Small intestine (tissue), 7 donors: ENCODE measurements at regions not wholly inside any gene's neighbourhood (a gene's known extent, or its start where the extent isn't known, plus 50 kb on each side); places are given as distances from the start of the nearest gene placed in this dataset.

Experiments used
- DNase-seq, 2 donors: peaks; one replicate each; pipeline versions ENCODE4 v3.0.0 to v3.0.0-alpha.2; 2013
- FAIRE-seq: peaks from 2 replicates; lab custom pipeline; 2012; peaks lifted over from hg19 to GRCh38; lab: Jason Lieb, UNC
- H3K27ac ChIP-seq, 3 donors: one replicate each; pipeline ENCODE4 v1.5.1; 2013; ENCODE audit warnings: low read length in 2 of 3, mild to moderate bottlenecking in 2 of 3, control low read depth in 1 of 3, inconsistent platforms in 1 of 3, low read depth in 1 of 3, moderate library complexity in 1 of 3
- H3K27me3 ChIP-seq, 3 donors: one replicate each; pipeline ENCODE4 v1.6.1; 2013; ENCODE audit warnings: low read length in 3 of 3, inconsistent platforms in 1 of 3; ENCODE audit not compliant: control insufficient read depth in 3 of 3, insufficient read depth in 3 of 3
- H3K36me3 ChIP-seq, 3 donors: one replicate each; pipeline ENCODE4 v1.6.1; 2013; ENCODE audit warnings: low read length in 3 of 3, inconsistent platforms in 1 of 3, low read depth in 1 of 3, mild to moderate bottlenecking in 1 of 3, moderate library complexity in 1 of 3; ENCODE audit not compliant: control insufficient read depth in 3 of 3, insufficient read depth in 2 of 3
- H3K4me1 ChIP-seq, 3 donors: one replicate each; pipeline ENCODE4 v1.6.1; 2013; ENCODE audit warnings: low read length in 2 of 3, inconsistent platforms in 1 of 3, low read depth in 1 of 3, mild to moderate bottlenecking in 1 of 3, moderate library complexity in 1 of 3; ENCODE audit not compliant: control insufficient read depth in 3 of 3, insufficient read depth in 2 of 3
- H3K4me3 ChIP-seq, 3 donors: one replicate each; pipeline ENCODE4 v1.5.1; 2013; ENCODE audit warnings: low read length in 3 of 3, control low read depth in 1 of 3, inconsistent platforms in 1 of 3, low read depth in 1 of 3, mild to moderate bottlenecking in 1 of 3, moderate library complexity in 1 of 3
- H3K9me3 ChIP-seq, 2 donors: one replicate each; pipeline ENCODE4 v1.6.1; 2013; ENCODE audit warnings: low read depth in 1 of 2, low read length in 1 of 2; ENCODE audit not compliant: control insufficient read depth in 2 of 2, insufficient read depth in 1 of 2
- WGBS, 3 donors: extraction: QIAGEN DNeasy Blood & Tissue Kit; methylation state at CpG; one replicate each; pipeline ENCODE4 v1.1.7; 2013; 5-methylcytosine and 5-hydroxymethylcytosine counted together
- donor health status: healthy with polysubstance abuse.
- donor health status: control.
- donor health status: control.
- donor health status: Bipolar disorder and iron deficiency.
- donor health status: healthy.

- Histone ChIP-seq H3K36me3 (no peaks in the 10 kb centered on the region), H3K9me3 (no peaks in the 10 kb centered on the region), H3K27me3 (no peaks in the 10 kb centered on the region), H3K27ac (no peak overlapping the region), H3K4me1 (peaks cover 0 to 2% (median 0%) of the 10 kb centered on the region in 3 donors), H3K4me3 (no peak overlapping the region)
- peak; percentile 5 to 92 for DNase-seq
- peak; percentile 96 for FAIRE-seq
Measured at GRCh38 chr6:119594907-119595306, 245.3 kb upstream of the MAN1A1 start.

- Histone ChIP-seq H3K4me3 (no peak overlapping the region), H3K27ac (no peak overlapping the region), H3K36me3 (no peaks in the 10 kb centered on the region), H3K4me1 (peaks cover 0 to 2% (median 0%) of the 10 kb centered on the region in 3 donors), H3K27me3 (no peaks in the 10 kb centered on the region), H3K9me3 (no peaks in the 10 kb centered on the region)
- DNase-seq (no peak), FAIRE-seq (no peak)
- WGBS, 3 donors = 91 to 93% (median 92%) methylated on average over 2 of the region's 2 CpGs
Measured at GRCh38 chr6:119591235-119591634, 241.7 kb upstream of the MAN1A1 start.

DNA sequence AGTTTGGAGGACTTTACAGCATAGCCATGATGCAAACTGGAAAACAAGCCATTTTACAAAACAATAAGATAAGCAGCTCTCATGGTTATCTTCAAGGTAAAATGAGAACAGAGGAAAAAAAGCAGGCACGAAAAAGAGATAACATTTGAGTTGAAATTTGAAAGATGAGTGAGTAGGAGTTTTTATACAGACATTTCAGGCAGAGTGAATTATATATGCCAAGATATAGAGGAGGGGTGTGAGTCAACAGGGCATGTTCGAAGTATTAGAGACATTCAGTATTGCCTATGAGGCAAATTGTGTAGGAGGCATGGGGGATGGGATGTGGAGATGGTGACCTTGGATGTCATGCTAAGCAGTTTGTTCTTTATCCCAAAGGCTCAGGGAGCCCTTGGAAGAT is 240.5 kb upstream of the MAN1A1 start:
- H3K27me3 ChIP-seq = no peaks in the 10 kb centered on the region
- FAIRE-seq = no peak
- no peaks in the 10 kb centered on the region for H3K9me3 ChIP-seq
- no peak overlapping the region for H3K27ac ChIP-seq
- H3K4me3 ChIP-seq = no peak overlapping the region
- H3K4me1 ChIP-seq = peaks cover 0 to 2% (median 0%) of the 10 kb centered on the region in 3 donors
- H3K36me3 ChIP-seq = no peaks in the 10 kb centered on the region
- 55 to 78% (median 56%) methylated on average over 2 of the region's 2 CpGs for WGBS, 3 donors
- DNase-seq = no peak

GRCh38 chr6:119587537-119587936 is 238.0 kb upstream of the MAN1A1 start:
- no peaks in the 10 kb centered on the region for H3K36me3 ChIP-seq
- H3K27ac ChIP-seq = no peak overlapping the region
- H3K9me3 ChIP-seq = no peaks in the 10 kb centered on the region
- no peak overlapping the region for H3K4me3 ChIP-seq
- DNase-seq = no peak
- 82 to 88% (median 83%) methylated on average over 3 of the region's 3 CpGs for WGBS, 3 donors
- no peaks in the 10 kb centered on the region for H3K4me1 ChIP-seq
- H3K27me3 ChIP-seq = no peaks in the 10 kb centered on the region
- FAIRE-seq = no peak

- Histone ChIP-seq H3K27ac (no peak overlapping the region), H3K4me3 (no peak overlapping the region), H3K36me3 (no peaks in the 10 kb centered on the region), H3K4me1 (no peaks in the 10 kb centered on the region), H3K27me3 (no peaks in the 10 kb centered on the region), H3K9me3 (no peaks in the 10 kb centered on the region)
- no peak for FAIRE-seq
- DNase-seq = no peak
- 75 to 86% (median 84%) methylated on average over 3 of the region's 3 CpGs for WGBS, 3 donors
Measured at GRCh38 chr6:119586250-119586882, 236.8 kb upstream of the MAN1A1 start.

DNA sequence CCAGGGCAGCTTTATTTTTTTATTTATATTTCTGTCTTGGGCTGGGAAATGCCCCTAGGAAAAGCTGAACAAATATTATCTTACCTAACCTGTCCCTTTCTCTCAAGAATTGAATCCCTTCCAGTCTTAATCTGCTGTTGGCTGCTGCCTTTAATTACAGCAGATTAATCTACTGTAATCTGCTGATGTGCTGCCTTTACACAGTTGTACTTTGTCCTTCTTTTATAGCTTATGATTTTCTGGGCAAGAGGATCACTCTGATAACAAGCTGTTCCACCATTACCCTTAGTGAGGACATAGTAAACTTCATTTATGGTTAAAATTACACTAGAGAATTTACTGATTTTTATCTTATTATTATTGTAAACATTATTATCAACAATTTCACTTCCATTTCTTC is 234.5 kb upstream of the MAN1A1 start:
- no peak for FAIRE-seq
- Histone ChIP-seq H3K4me3 (no peak overlapping the region), H3K9me3 (no peaks in the 10 kb centered on the region), H3K27ac (no peak overlapping the region), H3K27me3 (no peaks in the 10 kb centered on the region), H3K4me1 (no peaks in the 10 kb centered on the region), H3K36me3 (no peaks in the 10 kb centered on the region)
- DNase-seq = peak; percentile 35 to 81

DNA sequence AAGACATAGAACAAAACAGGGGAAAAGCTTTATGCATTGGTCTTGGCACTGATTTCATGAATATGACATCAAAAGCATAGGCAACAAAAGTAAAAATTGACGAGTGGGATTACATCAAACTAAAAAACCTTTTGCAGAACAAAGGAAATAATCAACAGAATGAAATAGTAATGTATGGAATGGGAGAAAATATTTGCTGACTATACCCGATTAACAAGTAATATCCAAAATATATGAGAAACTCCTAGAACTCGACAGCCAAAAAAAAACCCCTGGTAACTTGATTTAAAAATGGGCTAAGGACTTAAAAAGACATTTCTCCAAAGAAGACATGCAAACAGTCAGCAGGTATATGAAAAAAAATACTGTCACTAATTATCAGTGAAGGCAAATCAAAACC is 231.7 kb upstream of the MAN1A1 start:
- no peaks in the 10 kb centered on the region for H3K36me3 ChIP-seq
- no peak overlapping the region for H3K27ac ChIP-seq
- no peaks in the 10 kb centered on the region for H3K4me1 ChIP-seq
- peaks cover 0 to under 1% of the 10 kb centered on the region in 2 donors for H3K9me3 ChIP-seq
- H3K27me3 ChIP-seq = no peaks in the 10 kb centered on the region
- WGBS, 3 donors = 92 to 95% (median 95%) methylated on average over 3 of the region's 3 CpGs
- no peak overlapping the region for H3K4me3 ChIP-seq
- no peak for FAIRE-seq
- no peak for DNase-seq

DNA sequence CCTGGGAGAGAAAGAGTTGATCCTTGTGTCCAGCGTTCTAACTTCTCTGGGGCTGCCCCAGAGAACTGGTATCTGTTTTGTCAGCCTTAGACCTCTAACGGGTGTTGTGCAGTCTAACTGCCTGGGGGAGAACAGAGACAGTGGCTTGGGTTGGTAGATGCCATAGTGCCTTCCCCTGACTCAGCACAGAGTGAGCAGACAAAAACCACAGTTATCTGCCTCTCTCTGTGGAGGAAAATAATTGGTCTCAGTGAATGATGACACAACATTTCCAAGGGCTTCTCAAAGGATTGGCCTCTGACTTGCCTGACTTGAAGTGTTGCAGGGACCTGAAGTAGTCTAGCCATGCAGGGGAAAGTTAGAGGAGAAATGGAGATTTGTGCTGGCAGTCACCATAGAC is 226.2 kb upstream of the MAN1A1 start:
- FAIRE-seq (no peak), DNase-seq (no peak)
- no peaks in the 10 kb centered on the region for H3K36me3 ChIP-seq
- no peak overlapping the region for H3K27ac ChIP-seq
- no peaks in the 10 kb centered on the region for H3K4me1 ChIP-seq
- no peak overlapping the region for H3K4me3 ChIP-seq
- peaks cover 0 to 9% of the 10 kb centered on the region in 2 donors for H3K9me3 ChIP-seq
- WGBS, 3 donors = 84 to 91% (median 87%) methylated on average over 2 of the region's 2 CpGs
- no peaks in the 10 kb centered on the region for H3K27me3 ChIP-seq

- Histone ChIP-seq H3K9me3 (no peaks in the 10 kb centered on the region), H3K36me3 (no peaks in the 10 kb centered on the region), H3K4me3 (no peak overlapping the region), H3K27me3 (peaks cover 0 to 1% (median 0%) of the 10 kb centered on the region in 3 donors), H3K27ac (no peak overlapping the region), H3K4me1 (no peaks in the 10 kb centered on the region)
- peak; percentile 65 for FAIRE-seq
- WGBS, 3 donors = 81 to 85% (median 83%) methylated on average over 2 of the region's 2 CpGs
- no peak for DNase-seq
Measured at GRCh38 chr6:119568580-119568979, 219.0 kb upstream of the MAN1A1 start.
